ENCODE measurements at regions not wholly inside any gene's neighbourhood (a gene's known extent, or its start where the extent isn't known, plus 50 kb on each side); places are given as distances from the start of the nearest gene placed in this dataset.

GRCh38 chr10:108412323-108412722 lies 1247.8 kb upstream of the SORCS1 start:
- no peaks in the 10 kb centered on the region for H3K4me1 ChIP-seq (ENCODE audit: control insufficient read depth, insufficient read depth, low read length)
- no peaks in the 10 kb centered on the region for H3K27me3 ChIP-seq (ENCODE audit: control insufficient read depth, insufficient read depth, low read length)
- no peak overlapping the region for H3K27ac ChIP-seq (ENCODE audit: low read depth, low read length)
- H3K9ac ChIP-seq (ENCODE audit: low read depth, low read length) = no peak overlapping the region
- H3K9me3 ChIP-seq (ENCODE audit: control insufficient read depth, insufficient read depth, low read length) = no peaks in the 10 kb centered on the region
- no peaks in the 10 kb centered on the region for H3K36me3 ChIP-seq (ENCODE audit: control insufficient read depth, insufficient read depth, low read length)
- H3K4me3 ChIP-seq (ENCODE audit: low read depth, low read length) = no peak overlapping the region

- H3K4me1 ChIP-seq (ENCODE audit: control insufficient read depth, insufficient read depth, low read length) = no peaks in the 10 kb centered on the region
- no peaks in the 10 kb centered on the region for H3K27me3 ChIP-seq (ENCODE audit: control insufficient read depth, insufficient read depth, low read length)
- H3K36me3 ChIP-seq (ENCODE audit: control insufficient read depth, insufficient read depth, low read length) = no peaks in the 10 kb centered on the region
- no peak overlapping the region for H3K4me3 ChIP-seq (ENCODE audit: low read depth, low read length)
- H3K9ac ChIP-seq (ENCODE audit: low read depth, low read length) = no peak overlapping the region
- no peaks in the 10 kb centered on the region for H3K9me3 ChIP-seq (ENCODE audit: control insufficient read depth, insufficient read depth, low read length)
- no peak overlapping the region for H3K27ac ChIP-seq (ENCODE audit: low read depth, low read length)
These were observed 1247.4 kb upstream of the SORCS1 start for GRCh38 chr10:108411894-108412293.

GRCh38 chr10:108411206-108411605 lies 1246.7 kb upstream of the SORCS1 start:
- Histone ChIP-seq H3K27ac (ENCODE audit: low read depth, low read length) (no peak overlapping the region), H3K4me1 (ENCODE audit: control insufficient read depth, insufficient read depth, low read length) (no peaks in the 10 kb centered on the region), H3K9me3 (ENCODE audit: control insufficient read depth, insufficient read depth, low read length) (no peaks in the 10 kb centered on the region)

GRCh38 chr10:108410236-108410635 lies 1245.7 kb upstream of the SORCS1 start:
- H3K9me3 ChIP-seq (ENCODE audit: control insufficient read depth, insufficient read depth, low read length) = no peaks in the 10 kb centered on the region
- no peaks in the 10 kb centered on the region for H3K36me3 ChIP-seq (ENCODE audit: control insufficient read depth, insufficient read depth, low read length)
- no peak overlapping the region for H3K9ac ChIP-seq (ENCODE audit: low read depth, low read length)
- no peaks in the 10 kb centered on the region for H3K27me3 ChIP-seq (ENCODE audit: control insufficient read depth, insufficient read depth, low read length)
- no peak overlapping the region for H3K4me3 ChIP-seq (ENCODE audit: low read depth, low read length)
- no peak overlapping the region for H3K27ac ChIP-seq (ENCODE audit: low read depth, low read length)
- no peaks in the 10 kb centered on the region for H3K4me1 ChIP-seq (ENCODE audit: control insufficient read depth, insufficient read depth, low read length)

More at GRCh38 chr10:108411206-108411605, 1246.7 kb upstream of the SORCS1 start:
- Histone ChIP-seq H3K4me3 (ENCODE audit: low read depth, low read length) (no peak overlapping the region), H3K36me3 (ENCODE audit: control insufficient read depth, insufficient read depth, low read length) (no peaks in the 10 kb centered on the region), H3K27me3 (ENCODE audit: control insufficient read depth, insufficient read depth, low read length) (no peaks in the 10 kb centered on the region), H3K9ac (ENCODE audit: low read depth, low read length) (no peak overlapping the region)

GRCh38 chr10:108409306-108409705 lies 1244.8 kb upstream of the SORCS1 start:
- no peaks in the 10 kb centered on the region for H3K4me1 ChIP-seq (ENCODE audit: control insufficient read depth, insufficient read depth, low read length)
- no peak overlapping the region for H3K9ac ChIP-seq (ENCODE audit: low read depth, low read length)
- no peaks in the 10 kb centered on the region for H3K27me3 ChIP-seq (ENCODE audit: control insufficient read depth, insufficient read depth, low read length)
- no peak overlapping the region for H3K27ac ChIP-seq (ENCODE audit: low read depth, low read length)
- no peaks in the 10 kb centered on the region for H3K36me3 ChIP-seq (ENCODE audit: control insufficient read depth, insufficient read depth, low read length)
- H3K4me3 ChIP-seq (ENCODE audit: low read depth, low read length) = no peak overlapping the region
- no peaks in the 10 kb centered on the region for H3K9me3 ChIP-seq (ENCODE audit: control insufficient read depth, insufficient read depth, low read length)

GRCh38 chr10:108404155-108404554 lies 1239.6 kb upstream of the SORCS1 start:
- Histone ChIP-seq H3K36me3 (ENCODE audit: control insufficient read depth, insufficient read depth, low read length) (no peaks in the 10 kb centered on the region), H3K4me3 (ENCODE audit: low read depth, low read length) (no peak overlapping the region), H3K27ac (ENCODE audit: low read depth, low read length) (no peak overlapping the region), H3K4me1 (ENCODE audit: control insufficient read depth, insufficient read depth, low read length) (no peaks in the 10 kb centered on the region), H3K27me3 (ENCODE audit: control insufficient read depth, insufficient read depth, low read length) (no peaks in the 10 kb centered on the region), H3K9me3 (ENCODE audit: control insufficient read depth, insufficient read depth, low read length) (no peaks in the 10 kb centered on the region), H3K9ac (ENCODE audit: low read depth, low read length) (no peak overlapping the region)

- Histone ChIP-seq H3K4me3 (ENCODE audit: low read depth, low read length) (no peak overlapping the region), H3K36me3 (ENCODE audit: control insufficient read depth, insufficient read depth, low read length) (no peaks in the 10 kb centered on the region), H3K9ac (ENCODE audit: low read depth, low read length) (no peak overlapping the region), H3K27ac (ENCODE audit: low read depth, low read length) (no peak overlapping the region), H3K27me3 (ENCODE audit: control insufficient read depth, insufficient read depth, low read length) (no peaks in the 10 kb centered on the region), H3K4me1 (ENCODE audit: control insufficient read depth, insufficient read depth, low read length) (no peaks in the 10 kb centered on the region), H3K9me3 (ENCODE audit: control insufficient read depth, insufficient read depth, low read length) (no peaks in the 10 kb centered on the region)
These were observed 1235.0 kb upstream of the SORCS1 start for GRCh38 chr10:108399465-108399864.

- Histone ChIP-seq H3K36me3 (ENCODE audit: control insufficient read depth, insufficient read depth, low read length) (no peaks in the 10 kb centered on the region), H3K9ac (ENCODE audit: low read depth, low read length) (no peak overlapping the region)
These were observed 1228.6 kb upstream of the SORCS1 start for GRCh38 chr10:108393089-108393488.

GRCh38 chr10:108392286-108392685 lies 1227.8 kb upstream of the SORCS1 start:
- H3K4me1 ChIP-seq (ENCODE audit: control insufficient read depth, insufficient read depth, low read length) = peaks cover 4% of the 10 kb centered on the region; the same call in 1 of the 2 replicates
- H3K36me3 ChIP-seq (ENCODE audit: control insufficient read depth, insufficient read depth, low read length) = no peaks in the 10 kb centered on the region
- no peaks in the 10 kb centered on the region for H3K9me3 ChIP-seq (ENCODE audit: control insufficient read depth, insufficient read depth, low read length)
- no peak overlapping the region for H3K27ac ChIP-seq (ENCODE audit: low read depth, low read length)
- no peaks in the 10 kb centered on the region for H3K27me3 ChIP-seq (ENCODE audit: control insufficient read depth, insufficient read depth, low read length)
- H3K9ac ChIP-seq (ENCODE audit: low read depth, low read length) = no peak overlapping the region
- H3K4me3 ChIP-seq (ENCODE audit: low read depth, low read length) = no peak overlapping the region

More at GRCh38 chr10:108393089-108393488, 1228.6 kb upstream of the SORCS1 start:
- Histone ChIP-seq H3K27ac (ENCODE audit: low read depth, low read length) (no peak overlapping the region), H3K4me3 (ENCODE audit: low read depth, low read length) (no peak overlapping the region), H3K4me1 (ENCODE audit: control insufficient read depth, insufficient read depth, low read length) (no peaks in the 10 kb centered on the region), H3K9me3 (ENCODE audit: control insufficient read depth, insufficient read depth, low read length) (no peaks in the 10 kb centered on the region), H3K27me3 (ENCODE audit: control insufficient read depth, insufficient read depth, low read length) (no peaks in the 10 kb centered on the region)

- Histone ChIP-seq H3K36me3 (ENCODE audit: control insufficient read depth, insufficient read depth, low read length) (no peaks in the 10 kb centered on the region), H3K9ac (ENCODE audit: low read depth, low read length) (no peak overlapping the region), H3K9me3 (ENCODE audit: control insufficient read depth, insufficient read depth, low read length) (no peaks in the 10 kb centered on the region), H3K4me3 (ENCODE audit: low read depth, low read length) (no peak overlapping the region), H3K4me1 (ENCODE audit: control insufficient read depth, insufficient read depth, low read length) (peaks cover 4% of the 10 kb centered on the region; the same call in 1 of the 2 replicates), H3K27ac (ENCODE audit: low read depth, low read length) (no peak overlapping the region), H3K27me3 (ENCODE audit: control insufficient read depth, insufficient read depth, low read length) (no peaks in the 10 kb centered on the region)
These were observed 1224.2 kb upstream of the SORCS1 start for GRCh38 chr10:108388706-108389105.

GRCh38 chr10:108385963-108386362 lies 1221.5 kb upstream of the SORCS1 start:
- peaks cover 4% of the 10 kb centered on the region; the same call in 1 of the 2 replicates for H3K4me1 ChIP-seq (ENCODE audit: control insufficient read depth, insufficient read depth, low read length)
- H3K9ac ChIP-seq (ENCODE audit: low read depth, low read length) = no peak overlapping the region
- no peak overlapping the region for H3K4me3 ChIP-seq (ENCODE audit: low read depth, low read length)
- no peaks in the 10 kb centered on the region for H3K9me3 ChIP-seq (ENCODE audit: control insufficient read depth, insufficient read depth, low read length)
- no peak overlapping the region for H3K27ac ChIP-seq (ENCODE audit: low read depth, low read length)
- no peaks in the 10 kb centered on the region for H3K36me3 ChIP-seq (ENCODE audit: control insufficient read depth, insufficient read depth, low read length)
- H3K27me3 ChIP-seq (ENCODE audit: control insufficient read depth, insufficient read depth, low read length) = no peaks in the 10 kb centered on the region

- Histone ChIP-seq H3K9ac (ENCODE audit: low read depth, low read length) (no peak overlapping the region), H3K27me3 (ENCODE audit: control insufficient read depth, insufficient read depth, low read length) (no peaks in the 10 kb centered on the region)
These were observed 1219.9 kb upstream of the SORCS1 start for GRCh38 chr10:108384378-108384777.

More at GRCh38 chr10:108384378-108384777, 1219.9 kb upstream of the SORCS1 start:
- no peak overlapping the region for H3K27ac ChIP-seq (ENCODE audit: low read depth, low read length)
- no peaks in the 10 kb centered on the region for H3K36me3 ChIP-seq (ENCODE audit: control insufficient read depth, insufficient read depth, low read length)
- H3K9me3 ChIP-seq (ENCODE audit: control insufficient read depth, insufficient read depth, low read length) = no peaks in the 10 kb centered on the region
- no peak overlapping the region for H3K4me3 ChIP-seq (ENCODE audit: low read depth, low read length)
- H3K4me1 ChIP-seq (ENCODE audit: control insufficient read depth, insufficient read depth, low read length) = peaks cover 4% of the 10 kb centered on the region; the same call in 1 of the 2 replicates

All from HUES48 (cell line).